HG02885 (cell line): ENCODE measurements at regions not wholly inside any gene's neighbourhood (a gene's known extent, or its start where the extent isn't known, plus 50 kb on each side); places are given as distances from the start of the nearest gene placed in this dataset.
"Not testable (repeated sequence)": the region's sequence is repeated elsewhere in the genome, so short reads cannot be mapped to it uniquely, and the experiment has no call there.

Experiments used
- ATAC-seq: cut with Tn5 transposase; IDR thresholded peaks from one replicate; pipeline ENCODE4 v1.9.1; 2021; ENCODE audit warnings: mild to moderate bottlenecking; ENCODE audit not compliant: unreplicated experiment, poor library complexity

DNA sequence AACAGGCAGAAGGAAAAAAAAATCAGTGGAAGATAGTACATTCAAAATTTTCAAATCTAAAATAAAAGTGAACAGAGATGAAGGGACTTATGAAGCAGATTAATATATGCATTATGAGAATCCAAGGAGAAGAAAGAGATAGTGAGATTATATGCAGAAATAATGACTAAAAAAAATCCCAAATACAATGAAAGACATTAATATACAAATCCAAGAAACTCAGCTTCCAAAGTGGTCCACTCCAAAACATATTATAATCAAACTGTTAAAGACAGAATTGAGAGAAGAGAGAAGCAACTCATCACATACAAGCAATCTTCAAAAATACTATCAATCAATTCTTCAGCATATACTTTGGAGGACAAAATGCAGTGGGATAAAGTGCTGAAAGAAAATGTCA lies 73.5 kb upstream of the CARMIL1 start:
- no peak for ATAC-seq

DNA sequence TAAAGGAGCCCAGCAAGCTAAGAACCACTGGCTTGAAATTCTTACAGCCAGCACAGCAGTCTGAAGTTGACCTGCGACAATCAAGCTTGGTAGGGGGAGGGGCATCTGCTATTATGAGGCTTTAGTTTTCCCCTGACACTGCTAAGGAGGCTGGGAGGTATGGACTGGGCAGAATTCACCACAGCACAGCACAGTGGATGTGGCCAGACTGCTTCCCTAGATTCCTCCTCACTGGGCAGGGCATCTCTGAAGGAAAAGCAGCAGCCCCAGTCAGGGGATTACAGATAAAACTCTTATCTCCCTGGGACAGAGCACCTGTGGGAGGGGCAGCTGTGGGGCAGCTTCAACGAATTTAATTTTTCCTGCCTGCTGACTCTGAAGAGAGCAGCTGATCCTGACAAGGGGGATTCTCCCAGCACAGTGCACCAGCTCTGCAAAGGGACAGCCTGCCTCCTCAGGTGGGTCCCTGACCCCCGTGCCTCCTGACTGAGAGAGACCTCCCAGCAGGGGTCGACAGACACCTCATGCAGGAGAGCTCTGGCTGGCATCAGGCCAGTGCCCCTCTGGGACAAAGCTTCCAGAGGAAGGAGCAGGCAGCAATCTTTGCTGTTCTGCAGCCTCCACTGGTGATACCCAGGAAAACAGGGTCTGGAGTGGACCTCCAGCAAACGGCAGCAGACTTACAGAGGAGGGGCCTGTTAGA lies 71.6 kb upstream of the CARMIL1 start:
- ATAC-seq: not testable (repeated sequence)

DNA sequence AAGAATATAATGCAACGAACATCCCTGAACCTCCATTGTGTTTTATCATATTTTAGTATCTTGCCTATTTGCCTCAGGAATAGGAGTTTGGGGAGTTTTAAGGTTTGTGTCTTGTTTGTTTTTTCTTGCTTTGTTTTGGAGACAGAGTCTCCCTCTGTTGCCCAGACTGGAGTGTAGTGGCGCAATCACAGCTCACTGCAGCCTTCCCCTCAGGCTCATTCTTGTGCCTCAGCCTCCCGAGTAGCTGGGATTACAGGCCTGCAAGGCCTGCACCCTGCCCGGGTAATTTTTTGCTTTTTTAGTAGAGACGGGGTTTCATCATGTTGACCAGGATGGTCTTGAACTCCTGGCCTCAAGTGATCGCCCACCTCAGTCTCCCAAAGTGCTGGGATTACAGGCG lies 63.3 kb upstream of the CARMIL1 start:
- ATAC-seq: no peak

- ATAC-seq: no peak
These were observed 61.9 kb upstream of the CARMIL1 start for GRCh38 chr6:25217302-25217701.

GRCh38 chr6:25217829-25218228 lies 61.3 kb upstream of the CARMIL1 start:
- no peak for ATAC-seq

GRCh38 chr6:25218346-25218745 lies 60.8 kb upstream of the CARMIL1 start:
- ATAC-seq: no peak

GRCh38 chr6:25219216-25219916 lies 59.8 kb upstream of the CARMIL1 start:
- no peak for ATAC-seq

DNA sequence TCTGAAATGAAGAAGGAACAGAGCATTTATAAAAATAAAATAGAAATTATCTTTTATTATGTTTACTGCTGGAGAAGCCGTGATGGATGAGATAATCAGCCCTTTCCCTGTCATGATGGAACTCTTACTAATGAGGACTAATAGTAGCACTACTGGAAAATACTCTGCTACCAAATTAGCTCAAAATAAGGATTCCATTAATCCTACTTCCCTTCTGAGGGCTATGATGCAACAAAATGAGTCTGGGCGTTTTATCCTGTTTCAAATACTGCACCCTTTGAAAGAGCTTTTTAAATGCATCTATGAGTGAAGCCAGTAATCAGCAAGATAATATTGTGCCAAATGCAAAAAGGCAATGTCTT lies 59.3 kb upstream of the CARMIL1 start:
- no peak for ATAC-seq

DNA sequence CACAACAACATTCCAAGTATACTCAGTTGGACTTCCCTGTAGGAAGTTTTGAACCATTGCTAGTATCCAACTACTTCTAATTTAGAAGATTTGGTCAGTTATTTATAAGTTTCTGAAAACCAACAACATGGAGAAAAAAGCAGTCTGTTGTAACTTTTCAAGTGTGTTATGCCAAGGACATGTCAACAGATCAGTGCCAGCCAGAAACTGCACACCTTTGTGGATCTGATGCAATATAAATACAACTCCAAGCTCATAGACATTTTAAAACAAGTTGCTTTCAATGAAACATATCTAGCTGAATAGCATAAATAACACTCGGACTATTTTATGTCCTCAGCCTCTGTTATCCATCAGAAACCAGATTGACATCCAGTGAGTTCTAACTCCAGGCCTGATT lies 58.3 kb upstream of the CARMIL1 start:
- no peak for ATAC-seq

- no peak for ATAC-seq
These were observed 57.0 kb upstream of the CARMIL1 start for GRCh38 chr6:25222006-25222678.

DNA sequence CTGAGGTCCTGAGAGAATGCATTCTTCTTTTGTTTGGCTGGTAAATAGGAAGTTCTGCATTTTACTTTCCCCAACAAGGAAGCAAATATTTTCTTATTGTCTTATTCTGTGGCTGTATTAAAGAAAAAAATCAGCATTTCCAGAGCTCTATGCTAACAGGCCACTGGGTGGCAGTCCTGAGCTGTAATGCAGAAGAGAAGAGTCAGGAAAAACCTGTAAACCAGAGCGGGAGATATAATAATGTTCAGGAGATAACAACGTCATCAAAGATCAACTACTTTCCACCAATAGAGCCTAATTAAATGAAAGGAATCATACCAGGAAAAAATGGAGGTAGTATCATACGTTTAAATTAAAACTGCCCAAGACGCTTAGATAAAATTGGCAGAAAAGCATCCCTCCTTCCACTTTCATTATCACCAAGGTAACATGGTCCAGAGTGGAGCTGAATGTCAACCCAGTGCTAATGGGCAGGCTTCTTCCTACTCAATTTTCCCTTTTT lies 55.6 kb upstream of the CARMIL1 start:
- ATAC-seq: peak; percentile 51

DNA sequence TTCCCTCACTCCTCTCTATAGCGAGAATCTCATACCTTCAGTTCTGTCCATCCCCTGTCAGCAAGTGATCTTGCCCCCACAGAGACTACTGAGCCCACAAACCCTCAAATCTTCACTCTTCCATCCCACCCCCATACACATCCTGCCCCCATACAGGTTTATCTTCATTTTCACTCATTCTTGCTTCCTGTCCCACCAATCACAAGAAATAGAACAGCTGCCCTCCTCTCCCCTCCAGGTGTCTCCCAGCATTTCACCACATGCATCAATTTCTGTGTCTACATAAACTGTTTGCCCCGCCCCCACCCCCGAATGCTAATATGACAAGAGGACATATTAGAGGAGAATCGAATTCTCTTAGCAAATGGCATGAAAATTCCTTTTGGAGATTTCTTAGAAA lies 54.9 kb upstream of the CARMIL1 start:
- ATAC-seq: no peak

GRCh38 chr6:25227854-25228253 lies 51.3 kb upstream of the CARMIL1 start:
- no peak for ATAC-seq
